ES-I3 (cell line): ENCODE measurements at regions not wholly inside any gene's neighbourhood (a gene's known extent, or its start where the extent isn't known, plus 50 kb on each side); places are given as distances from the start of the nearest gene placed in this dataset.
"Not testable (repeated sequence)": the region's sequence is repeated elsewhere in the genome, so short reads cannot be mapped to it uniquely, and the experiment has no call there.

ENCODE experiments used
- H3K36me3 ChIP-seq: 2 replicates; pipeline ENCODE4 v1.6.1; 2013; ENCODE audit warnings: mild to moderate bottlenecking, low read length, control low read depth, moderate library complexity; ENCODE audit not compliant: insufficient read depth
- H3K4me1 ChIP-seq: 2 replicates; pipeline ENCODE4 v1.6.1; 2013; ENCODE audit warnings: mild to moderate bottlenecking, control low read depth, low read length; ENCODE audit not compliant: insufficient read depth
- H3K9ac ChIP-seq: 2 replicates; pipeline ENCODE4 v1.6.1; 2013; ENCODE audit warnings: low read depth, mild to moderate bottlenecking, low read length, moderate library complexity
- H3K9me3 ChIP-seq: 2 replicates; pipeline ENCODE4 v1.6.1; 2013; ENCODE audit warnings: mild to moderate bottlenecking, low read length, moderate library complexity; ENCODE audit not compliant: control insufficient read depth, insufficient read depth

- Histone ChIP-seq H3K36me3 (no peaks in the 10 kb centered on the region), H3K9ac (no peak overlapping the region), H3K9me3 (no peaks in the 10 kb centered on the region), H3K4me1 (no peaks in the 10 kb centered on the region)
Observed at GRCh38 chr19:30066781-30067759, 125.0 kb downstream of the URI1 start.

DNA sequence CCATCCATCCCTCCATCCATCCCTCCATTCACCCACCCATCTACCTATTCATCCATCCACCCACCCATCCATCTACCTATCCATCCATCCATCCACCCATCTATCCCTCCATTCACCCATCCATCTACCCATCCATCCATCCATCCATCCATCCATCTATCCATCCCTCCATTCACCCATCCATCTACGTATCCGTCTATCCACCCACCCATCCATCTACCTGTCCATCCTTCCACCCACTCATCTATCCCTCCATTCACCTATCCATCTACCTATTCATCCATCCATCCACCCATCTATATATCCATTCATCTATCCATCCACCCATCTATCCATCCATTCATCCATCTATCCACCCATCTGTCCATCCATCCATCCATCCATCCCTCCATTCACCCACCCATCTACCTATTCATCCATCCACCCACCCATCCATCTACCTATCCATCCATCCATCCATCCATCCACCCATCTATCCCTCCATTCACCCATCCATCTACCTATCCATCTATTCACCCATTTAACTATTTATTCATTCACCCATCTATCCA is 126.0 kb downstream of the URI1 start:
- H3K9ac ChIP-seq, H3K36me3 ChIP-seq, H3K9me3 ChIP-seq, H3K4me1 ChIP-seq: not testable (repeated sequence)

- Histone ChIP-seq H3K9me3 (no peaks in the 10 kb centered on the region), H3K4me1 (no peaks in the 10 kb centered on the region), H3K9ac (no peak overlapping the region), H3K36me3 (no peaks in the 10 kb centered on the region)
Observed at GRCh38 chr19:30068528-30069395, 126.7 kb downstream of the URI1 start.

DNA sequence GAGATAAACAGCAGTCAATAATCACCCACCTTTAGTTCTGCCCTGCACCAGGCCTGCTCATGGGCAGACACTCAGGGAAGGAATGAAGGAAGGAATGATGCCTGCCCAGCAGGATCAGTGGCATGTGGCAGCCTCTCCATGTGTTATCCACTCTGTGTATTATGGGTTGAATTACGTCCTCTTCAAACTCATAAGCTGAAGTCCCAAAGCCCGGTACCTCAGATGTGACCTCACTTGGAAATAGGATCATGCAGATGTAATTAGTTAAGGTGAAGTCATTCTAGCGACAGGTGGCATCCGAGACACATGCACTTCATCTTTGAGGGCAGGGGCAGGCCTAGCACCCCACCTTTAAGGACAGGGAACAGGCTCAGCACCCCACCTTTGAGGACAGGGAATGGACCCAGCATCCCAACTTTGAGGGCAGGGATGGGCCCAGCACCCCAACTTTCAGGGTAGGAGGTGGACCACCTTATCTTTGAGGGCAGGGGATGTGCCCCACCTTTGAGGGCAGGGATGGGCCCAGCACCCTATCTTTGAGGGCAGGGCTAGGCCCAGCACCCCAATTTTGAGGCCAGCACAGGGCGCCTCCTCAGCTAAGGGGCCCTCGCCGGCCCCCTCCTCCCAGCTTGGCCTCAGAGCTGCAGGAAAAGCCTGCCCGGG is 127.6 kb downstream of the URI1 start:
- Histone ChIP-seq H3K4me1 (no peaks in the 10 kb centered on the region), H3K9ac (no peak overlapping the region), H3K36me3 (no peaks in the 10 kb centered on the region), H3K9me3 (no peaks in the 10 kb centered on the region)

GRCh38 chr19:30070198-30070967 is 128.3 kb downstream of the URI1 start:
- H3K4me1 ChIP-seq, result no peaks in the 10 kb centered on the region
- H3K9me3 ChIP-seq, result no peaks in the 10 kb centered on the region
- H3K9ac ChIP-seq, result no peak overlapping the region
- H3K36me3 ChIP-seq, result no peaks in the 10 kb centered on the region

- Histone ChIP-seq H3K9ac (no peak overlapping the region), H3K4me1 (no peaks in the 10 kb centered on the region), H3K9me3 (no peaks in the 10 kb centered on the region), H3K36me3 (no peaks in the 10 kb centered on the region)
Observed at GRCh38 chr19:30070968-30071632, 129.1 kb downstream of the URI1 start.

DNA sequence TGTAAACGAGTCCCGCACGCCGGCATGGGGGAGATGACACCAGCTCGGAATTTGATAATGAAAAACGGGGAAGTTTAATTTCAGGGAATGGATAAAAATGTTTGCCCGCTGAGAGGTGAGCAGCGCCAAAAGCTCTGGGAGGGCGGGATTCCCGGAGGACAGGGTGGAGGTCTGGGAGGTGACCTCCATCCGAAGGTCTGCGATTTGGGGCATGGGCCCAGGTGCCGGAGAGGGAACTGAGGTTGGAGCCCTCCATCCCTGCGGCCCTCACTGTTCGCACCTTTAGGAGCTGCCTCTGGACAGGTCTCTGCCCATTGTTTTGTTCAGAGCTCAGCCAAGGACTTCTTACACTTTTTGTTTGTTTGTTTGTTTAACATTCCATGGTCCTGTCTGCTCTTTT is 129.8 kb downstream of the URI1 start:
- Histone ChIP-seq H3K36me3 (no peaks in the 10 kb centered on the region), H3K9me3 (no peaks in the 10 kb centered on the region), H3K4me1 (no peaks in the 10 kb centered on the region), H3K9ac (no peak overlapping the region)

DNA sequence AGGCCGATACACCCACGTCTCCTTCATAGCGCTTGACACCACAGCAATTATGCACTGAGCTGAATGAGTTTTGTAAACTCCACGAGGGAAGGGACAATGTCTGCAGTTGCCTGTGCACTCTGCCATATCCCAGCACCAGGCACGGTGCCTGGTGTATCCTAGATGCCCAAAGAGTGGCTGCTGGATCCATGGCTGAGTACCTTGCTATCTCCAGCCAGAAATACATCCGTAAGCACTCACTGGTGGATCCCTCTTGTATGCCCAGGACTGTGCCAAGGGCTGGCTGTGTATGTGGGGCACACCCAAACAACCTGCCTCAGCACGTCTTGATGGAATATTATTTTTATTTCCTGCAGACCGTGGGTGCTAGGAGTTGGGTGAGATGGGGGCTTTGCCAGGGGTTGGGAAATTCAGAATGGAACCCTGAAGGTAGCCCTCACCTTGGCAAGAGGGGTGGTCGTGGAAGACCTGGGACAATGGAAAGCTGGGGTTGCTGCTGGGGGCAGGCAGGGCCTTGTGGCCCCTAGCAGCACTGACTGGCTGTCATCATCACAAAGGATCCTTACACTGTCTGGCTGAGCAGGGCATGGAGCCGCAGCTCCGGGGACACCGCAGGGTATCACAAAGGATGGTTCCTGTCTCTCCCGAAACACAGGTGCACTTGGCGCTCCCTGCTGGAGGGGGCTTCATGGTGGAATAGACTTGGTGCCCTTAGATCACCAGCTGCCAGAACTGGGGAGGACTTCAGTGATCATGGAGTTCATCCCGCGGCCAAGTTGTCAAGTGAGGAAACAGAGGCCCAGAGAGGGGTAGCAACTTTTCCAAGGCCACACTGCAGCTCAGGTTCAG is 131.3 kb downstream of the URI1 start:
- H3K9me3 ChIP-seq, result no peaks in the 10 kb centered on the region

GRCh38 chr19:30074096-30074495 is 132.1 kb downstream of the URI1 start:
- Histone ChIP-seq H3K9ac (no peak overlapping the region), H3K36me3 (no peaks in the 10 kb centered on the region), H3K9me3 (no peaks in the 10 kb centered on the region), H3K4me1 (no peaks in the 10 kb centered on the region)

More for the DNA sequence above, 131.3 kb downstream of the URI1 start:
- Histone ChIP-seq H3K36me3 (no peaks in the 10 kb centered on the region), H3K4me1 (no peaks in the 10 kb centered on the region), H3K9ac (no peak overlapping the region)

DNA sequence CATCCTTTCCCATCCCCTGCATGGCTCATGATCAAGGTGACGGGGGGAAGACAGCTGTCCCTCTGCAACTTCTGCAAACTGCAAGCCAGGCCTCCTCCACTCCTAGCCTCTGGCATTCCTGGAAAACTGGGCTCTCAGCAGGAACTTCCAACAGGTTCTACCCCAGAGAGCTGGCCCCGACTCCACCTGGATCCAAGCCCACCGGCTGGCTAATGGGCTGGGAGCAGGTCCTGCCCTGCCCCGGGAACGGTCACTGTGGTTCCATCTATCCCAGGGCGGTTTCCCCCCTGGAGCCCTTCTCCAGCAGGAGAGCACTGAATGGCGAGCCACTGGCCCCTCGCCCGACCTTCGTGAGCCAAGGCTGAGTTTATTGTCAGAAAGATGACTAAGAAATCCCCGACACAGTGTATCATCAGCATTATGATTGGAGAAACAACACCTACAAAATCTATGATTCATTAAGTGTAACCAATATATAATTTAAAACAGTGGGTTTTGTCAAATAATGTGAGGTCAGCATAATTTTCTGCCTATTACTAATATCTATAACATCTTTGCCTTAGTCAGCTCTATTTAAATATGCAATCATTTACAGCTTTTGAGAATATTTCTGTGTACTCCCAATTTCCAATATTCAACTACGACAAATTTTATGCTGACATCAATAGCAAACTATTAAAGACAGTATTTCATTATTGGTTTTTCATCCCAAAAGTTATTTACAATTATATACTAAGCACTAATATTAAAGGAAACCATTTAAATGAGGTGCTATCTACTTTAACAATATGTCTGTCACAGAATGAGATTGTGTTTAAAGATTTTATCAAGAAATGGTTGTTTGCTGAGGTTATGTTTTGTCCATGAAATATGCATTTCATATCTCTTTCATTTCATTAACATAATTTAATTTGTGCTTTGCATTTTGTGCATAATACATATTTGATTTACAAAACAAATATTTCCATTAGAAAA is 133.0 kb downstream of the URI1 start:
- H3K9ac ChIP-seq, result no peak overlapping the region
- no peaks in the 10 kb centered on the region for H3K4me1 ChIP-seq
- H3K9me3 ChIP-seq, result no peaks in the 10 kb centered on the region
- no peaks in the 10 kb centered on the region for H3K36me3 ChIP-seq

GRCh38 chr19:30076101-30076551 is 134.1 kb downstream of the URI1 start:
- Histone ChIP-seq H3K36me3 (no peaks in the 10 kb centered on the region), H3K4me1 (no peaks in the 10 kb centered on the region), H3K9ac (no peak overlapping the region), H3K9me3 (no peaks in the 10 kb centered on the region)
